Keratinocyte (primary cell): ENCODE measurements at regions not wholly inside any gene's neighbourhood (a gene's known extent, or its start where the extent isn't known, plus 50 kb on each side); places are given as distances from the start of the nearest gene placed in this dataset.

Experiments
- EZH2 ChIP-seq: IDR thresholded peaks from one replicate; pipeline ENCODE4 v1.6.1; 2012; ENCODE audit warnings: inconsistent platforms, mild to moderate bottlenecking, low read length, moderate library complexity
- TF ChIP-seq, protein P1 (sequence below), 3 experiments: IDR thresholded peaks in 1 of 3; conservative IDR thresholded peaks in 1 of 3; optimal IDR thresholded peaks in 1 of 3; 2 replicates in 2 of 3; 3 replicates in 1 of 3; pipeline versions ENCODE3 to v1.5.1; 2011; ENCODE audit warnings: low read length in 3 of 3, mild to moderate bottlenecking in 3 of 3, moderate library complexity in 2 of 3, control low read depth in 1 of 3, inconsistent platforms in 1 of 3; ENCODE audit not compliant: insufficient read depth in 2 of 3; ENCODE audit errors: extremely low read depth in 1 of 3

DNA sequence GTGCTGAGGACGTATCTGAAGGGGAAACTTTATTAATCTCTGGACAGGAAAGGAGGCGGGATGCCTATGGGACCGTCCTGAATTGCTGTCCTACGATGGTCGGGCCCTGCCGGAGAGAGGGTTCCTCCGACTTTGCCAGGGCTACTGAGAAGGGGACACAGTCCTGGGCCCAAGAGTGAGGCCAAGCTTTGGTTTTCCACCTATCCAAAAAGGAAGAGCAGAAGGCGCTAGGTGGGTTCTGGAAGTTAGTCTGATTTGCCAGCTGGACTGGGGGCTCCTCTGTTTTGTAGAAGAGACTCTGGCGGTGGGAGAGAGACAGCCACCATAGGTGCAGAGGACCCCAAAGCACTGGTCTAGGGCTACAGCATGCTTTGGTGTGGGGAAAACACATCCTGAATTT is 243.8 kb upstream of the IRX4 start:
- TF ChIP-seq, protein P1, sequence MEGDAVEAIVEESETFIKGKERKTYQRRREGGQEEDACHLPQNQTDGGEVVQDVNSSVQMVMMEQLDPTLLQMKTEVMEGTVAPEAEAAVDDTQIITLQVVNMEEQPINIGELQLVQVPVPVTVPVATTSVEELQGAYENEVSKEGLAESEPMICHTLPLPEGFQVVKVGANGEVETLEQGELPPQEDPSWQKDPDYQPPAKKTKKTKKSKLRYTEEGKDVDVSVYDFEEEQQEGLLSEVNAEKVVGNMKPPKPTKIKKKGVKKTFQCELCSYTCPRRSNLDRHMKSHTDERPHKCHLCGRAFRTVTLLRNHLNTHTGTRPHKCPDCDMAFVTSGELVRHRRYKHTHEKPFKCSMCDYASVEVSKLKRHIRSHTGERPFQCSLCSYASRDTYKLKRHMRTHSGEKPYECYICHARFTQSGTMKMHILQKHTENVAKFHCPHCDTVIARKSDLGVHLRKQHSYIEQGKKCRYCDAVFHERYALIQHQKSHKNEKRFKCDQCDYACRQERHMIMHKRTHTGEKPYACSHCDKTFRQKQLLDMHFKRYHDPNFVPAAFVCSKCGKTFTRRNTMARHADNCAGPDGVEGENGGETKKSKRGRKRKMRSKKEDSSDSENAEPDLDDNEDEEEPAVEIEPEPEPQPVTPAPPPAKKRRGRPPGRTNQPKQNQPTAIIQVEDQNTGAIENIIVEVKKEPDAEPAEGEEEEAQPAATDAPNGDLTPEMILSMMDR (optimal IDR thresholded peaks at IDR 0.05 in 1 of 3, IDR thresholded peaks at IDR 0.05 in 1 of 3, conservative IDR thresholded peaks at IDR 0.05 in 1 of 3; ENCODE audit: extremely low read depth in 1 of 3, insufficient read depth in 2 of 3, low read length in 3 of 3): no peak
- TF ChIP-seq EZH2: no peak
